HCT116 (cell line): ENCODE measurements at regions not wholly inside any gene's neighbourhood (a gene's known extent, or its start where the extent isn't known, plus 50 kb on each side); places are given as distances from the start of the nearest gene placed in this dataset.

ENCODE experiments used
- ATAC-seq: fragments of 200-7000 bp; cut with Tn5 transposase; 2 replicates; pipeline ENCODE4 v1.9.1; 2020; ENCODE audit warnings: mild to moderate bottlenecking, moderate library complexity
- BruUV-seq: library from RNA; stranded (reverse); fragments of 400-500 nt; replicated peaks from 2 replicates; lab custom pipeline; 2021; lab: Mats Ljungman, UMichigan
- CTCF ChIA-PET: fragments of 300-600 bp; sonication (Branson Sonifier 250); formaldehyde crosslinking; loops from one replicate; lab custom pipeline; 2021; ENCODE audit warnings: antibody characterized with exemption; lab: Charles Lee
- POLR2A ChIA-PET: fragments of 300-600, 350-600 bp; sonication (Branson Sonifier 250); formaldehyde crosslinking; loops from one replicate; lab custom pipeline; 2021; ENCODE audit warnings: antibody characterized with exemption; lab: Charles Lee
- RAD21 ChIA-PET, 2 experiments: fragments of 300-600 bp; sonication (Branson Sonifier 250); formaldehyde crosslinking; loops; one replicate each; lab custom pipeline; 2023; ENCODE audit warnings: low total read pairs in 2 of 2; ENCODE audit not compliant: uncharacterized antibody in 2 of 2, unreplicated experiment in 2 of 2, low non-redundant PET in 1 of 2; lab: Charles Lee
- DNase-seq: peaks from one replicate; pipeline ENCODE4 v3.0.0-alpha.2; 2010; ENCODE audit warnings: low read depth, low spot score
- H2AFZ ChIP-seq: fragments of 200-600 bp; shearing (Covaris generic), sonication (generic); 2 replicates; pipeline ENCODE4 v1.6.1; 2017; ENCODE audit warnings: low read depth, mixed run types, mixed read lengths, antibody characterized with exemption, low read length; ENCODE audit not compliant: poor library complexity, severe bottlenecking
- H3K27ac ChIP-seq: 2 replicates; pipeline ENCODE4 v1.5.1; 2012; ENCODE audit warnings: low read depth, low read length
- H3K27me3 ChIP-seq: fragments of 200-600 bp; sonication (generic); 2 replicates; pipeline ENCODE4 v1.6.1; 2016; ENCODE audit warnings: mixed run types, low read length, mixed read lengths; ENCODE audit not compliant: insufficient read depth
- H3K36me3 ChIP-seq, 2 experiments: fragments of 200-500 bp in 1 of 2; fragments of 200-600 bp in 1 of 2; sonication (Bioruptor generic) in 1 of 2; sonication (generic) in 1 of 2; 2 replicates each; pipeline versions ENCODE4 v1.5.1 to v1.6.1; 2014 to 2016; ENCODE audit warnings: low read length in 2 of 2, inconsistent platforms in 1 of 2, mixed read lengths in 1 of 2, mixed run types in 1 of 2; ENCODE audit not compliant: insufficient read depth in 2 of 2, control insufficient read depth in 1 of 2
- H3K4me1 ChIP-seq, 2 experiments: fragments of 200-600 bp in 1 of 2; sonication (generic) in 1 of 2; 2 replicates each; pipeline versions ENCODE4 v1.5.1 to v1.6.1; 2012 to 2017; ENCODE audit warnings: low read length in 2 of 2, inconsistent platforms in 1 of 2, mild to moderate bottlenecking in 1 of 2, mixed read lengths in 1 of 2, mixed run types in 1 of 2, moderate library complexity in 1 of 2; ENCODE audit not compliant: insufficient read depth in 2 of 2, control insufficient read depth in 1 of 2
- H3K4me2 ChIP-seq: fragments of 200-600 bp; sonication (generic); 2 replicates; pipeline ENCODE4 v1.6.1; 2017; ENCODE audit warnings: mixed run types, low read length, mixed read lengths
- H3K4me3 ChIP-seq, 2 experiments: fragments of 200-600 bp in 1 of 2; sonication (generic) in 1 of 2; replicated peaks in 1 of 2; 2 replicates each; pipeline ENCODE4 v1.5.1; 2011 to 2016; ENCODE audit warnings: low read length in 2 of 2, control low read depth in 1 of 2, low read depth in 1 of 2, mild to moderate bottlenecking in 1 of 2, mixed read lengths in 1 of 2, mixed run types in 1 of 2
- H3K79me2 ChIP-seq: fragments of 200-600 bp; sonication (generic); 2 replicates; pipeline ENCODE4 v1.6.1; 2017; ENCODE audit warnings: mild to moderate bottlenecking, mixed run types, low read length, moderate library complexity, mixed read lengths; ENCODE audit not compliant: insufficient read depth
- H3K9ac ChIP-seq: fragments of 200-600 bp; sonication (generic); 2 replicates; pipeline ENCODE4 v1.6.1; 2016; ENCODE audit warnings: low read length, mixed read lengths
- H3K9me2 ChIP-seq: fragments of 200-600 bp; sonication (generic), shearing (Covaris generic); 2 replicates; pipeline ENCODE4 v1.6.1; 2017; ENCODE audit warnings: mixed run types, mild to moderate bottlenecking, moderate library complexity; ENCODE audit not compliant: insufficient read depth
- H3K9me3 ChIP-seq, 2 experiments: fragments of 200-500 bp in 1 of 2; fragments of 200-600 bp in 1 of 2; sonication (Bioruptor generic) in 1 of 2; sonication (generic) in 1 of 2; 2 replicates each; pipeline ENCODE4 v1.6.1; 2014 to 2017; ENCODE audit warnings: low read length in 2 of 2, mixed read lengths in 2 of 2, inconsistent platforms in 1 of 2, low read depth in 1 of 2, mild to moderate bottlenecking in 1 of 2, mixed run types in 1 of 2, moderate library complexity in 1 of 2; ENCODE audit not compliant: control insufficient read depth in 1 of 2, insufficient read depth in 1 of 2
- H4K20me1 ChIP-seq: fragments of 200-600 bp; sonication (generic), shearing (Covaris generic); 2 replicates; pipeline ENCODE4 v1.6.1; 2017; ENCODE audit warnings: mixed run types, mild to moderate bottlenecking, moderate library complexity; ENCODE audit not compliant: insufficient read depth
- CBX3 ChIP-seq: IDR thresholded peaks from 2 replicates; pipeline ENCODE4 v1.6.1; 2012; ENCODE audit warnings: low read depth
- EGR1 ChIP-seq: IDR thresholded peaks from 2 replicates; pipeline ENCODE4 v1.6.1; 2012; ENCODE audit warnings: low read depth
- EZH2 ChIP-seq: fragments of 200-600 bp; sonication (generic); IDR thresholded peaks from 2 replicates; pipeline ENCODE4 v1.6.1; 2017; ENCODE audit warnings: antibody characterized with exemption, mixed run types
- FOSL1 ChIP-seq: IDR thresholded peaks from 2 replicates; pipeline ENCODE4 v1.6.1; 2012; ENCODE audit warnings: low read depth
- JUND ChIP-seq: IDR thresholded peaks from 2 replicates; pipeline ENCODE4 v1.6.1; 2012
- POLR2A ChIP-seq: IDR thresholded peaks from 2 replicates; pipeline ENCODE4 v1.7.0; 2011; ENCODE audit warnings: borderline replicate concordance; ENCODE audit not compliant: insufficient read depth, insufficient read length; ENCODE audit errors: extremely low read depth
- POLR2AphosphoS5 ChIP-seq: IDR thresholded peaks from 2 replicates; pipeline ENCODE4 v1.6.1; 2011; ENCODE audit warnings: mild to moderate bottlenecking, low read depth, low read length, moderate library complexity
- RAD21 ChIP-seq: IDR thresholded peaks from 2 replicates; pipeline ENCODE4 v1.6.1; 2012; ENCODE audit warnings: low read depth, mild to moderate bottlenecking
- SIN3A ChIP-seq: IDR thresholded peaks from 2 replicates; pipeline ENCODE4 v1.6.1; 2012; ENCODE audit warnings: low read depth
- SRF ChIP-seq: IDR thresholded peaks from 2 replicates; pipeline ENCODE4 v1.6.1; 2012; ENCODE audit warnings: low read depth
- YY1 ChIP-seq: IDR thresholded peaks from 2 replicates; pipeline ENCODE4 v1.6.1; 2011; ENCODE audit warnings: low read length, low read depth, moderate library complexity, mild to moderate bottlenecking; ENCODE audit not compliant: insufficient replicate concordance; ENCODE audit errors: extremely low read depth
- ZFX ChIP-seq: fragments of 450-650 bp; IDR thresholded peaks from 2 replicates; pipeline ENCODE4 v1.6.1; 2017
- ZNF274 ChIP-seq: fragments of 200-500 bp; sonication (Bioruptor generic); IDR thresholded peaks from 2 replicates; pipeline ENCODE4 v1.6.1; 2014; ENCODE audit warnings: mild to moderate bottlenecking, low read depth, low read length, inconsistent platforms
- intact Hi-C: fragments of 100-400 bp; cut with micrococcal nuclease; formaldehyde crosslinking; loops from 2 replicates; pipeline ENCODE4 v1.10.0; 2022
- TF ChIP-seq, protein P1 (sequence below): IDR thresholded peaks from 2 replicates; pipeline ENCODE4 v1.6.1; 2012; ENCODE audit warnings: low read depth
- TF ChIP-seq, protein P2 (sequence below): IDR thresholded peaks from 2 replicates; pipeline ENCODE4 v1.6.1; 2012
- TF ChIP-seq, protein P3 (sequence below): IDR thresholded peaks from 2 replicates; pipeline ENCODE4 v1.6.1; 2012
- TF ChIP-seq, protein P4 (sequence below), 3 experiments: fragments of 200-600 bp in 1 of 3; sonication (generic) in 1 of 3; IDR thresholded peaks in 2 of 3; conservative IDR thresholded peaks in 1 of 3; 2 replicates each; pipeline ENCODE4 v1.5.1; 2012 to 2017; ENCODE audit warnings: low read depth in 2 of 3, low read length in 2 of 3, antibody characterized with exemption in 1 of 3, borderline replicate concordance in 1 of 3, control low read depth in 1 of 3, mild to moderate bottlenecking in 1 of 3, mixed read lengths in 1 of 3, mixed run types in 1 of 3, moderate library complexity in 1 of 3; ENCODE audit not compliant: insufficient read depth in 1 of 3

DNA sequence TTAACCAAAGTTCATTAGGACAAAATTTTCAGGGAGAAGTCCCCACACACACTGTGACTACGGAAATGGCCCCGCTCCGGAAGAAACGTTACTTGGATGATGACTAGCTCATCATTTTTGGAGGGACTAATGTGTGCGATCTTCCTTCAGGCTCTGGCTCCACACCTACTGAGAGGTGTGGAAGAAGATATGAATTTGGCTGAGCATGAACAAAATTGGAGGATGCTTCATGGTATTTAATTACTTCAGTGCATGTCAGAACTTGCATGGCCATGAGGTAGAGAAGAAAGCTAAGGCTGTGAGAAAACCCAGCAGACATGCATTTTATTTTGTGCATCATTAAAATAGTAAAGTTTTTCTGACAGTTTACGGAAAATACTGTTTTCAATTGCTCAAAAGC is 202.1 kb upstream of the TLE4 start (continued):
- TF ChIP-seq, protein P1, sequence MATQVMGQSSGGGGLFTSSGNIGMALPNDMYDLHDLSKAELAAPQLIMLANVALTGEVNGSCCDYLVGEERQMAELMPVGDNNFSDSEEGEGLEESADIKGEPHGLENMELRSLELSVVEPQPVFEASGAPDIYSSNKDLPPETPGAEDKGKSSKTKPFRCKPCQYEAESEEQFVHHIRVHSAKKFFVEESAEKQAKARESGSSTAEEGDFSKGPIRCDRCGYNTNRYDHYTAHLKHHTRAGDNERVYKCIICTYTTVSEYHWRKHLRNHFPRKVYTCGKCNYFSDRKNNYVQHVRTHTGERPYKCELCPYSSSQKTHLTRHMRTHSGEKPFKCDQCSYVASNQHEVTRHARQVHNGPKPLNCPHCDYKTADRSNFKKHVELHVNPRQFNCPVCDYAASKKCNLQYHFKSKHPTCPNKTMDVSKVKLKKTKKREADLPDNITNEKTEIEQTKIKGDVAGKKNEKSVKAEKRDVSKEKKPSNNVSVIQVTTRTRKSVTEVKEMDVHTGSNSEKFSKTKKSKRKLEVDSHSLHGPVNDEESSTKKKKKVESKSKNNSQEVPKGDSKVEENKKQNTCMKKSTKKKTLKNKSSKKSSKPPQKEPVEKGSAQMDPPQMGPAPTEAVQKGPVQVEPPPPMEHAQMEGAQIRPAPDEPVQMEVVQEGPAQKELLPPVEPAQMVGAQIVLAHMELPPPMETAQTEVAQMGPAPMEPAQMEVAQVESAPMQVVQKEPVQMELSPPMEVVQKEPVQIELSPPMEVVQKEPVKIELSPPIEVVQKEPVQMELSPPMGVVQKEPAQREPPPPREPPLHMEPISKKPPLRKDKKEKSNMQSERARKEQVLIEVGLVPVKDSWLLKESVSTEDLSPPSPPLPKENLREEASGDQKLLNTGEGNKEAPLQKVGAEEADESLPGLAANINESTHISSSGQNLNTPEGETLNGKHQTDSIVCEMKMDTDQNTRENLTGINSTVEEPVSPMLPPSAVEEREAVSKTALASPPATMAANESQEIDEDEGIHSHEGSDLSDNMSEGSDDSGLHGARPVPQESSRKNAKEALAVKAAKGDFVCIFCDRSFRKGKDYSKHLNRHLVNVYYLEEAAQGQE: no peak
- TF ChIP-seq JUND: no peak
- no peak for TF ChIP-seq RAD21
- no peak for TF ChIP-seq YY1
- TF ChIP-seq, protein P2, sequence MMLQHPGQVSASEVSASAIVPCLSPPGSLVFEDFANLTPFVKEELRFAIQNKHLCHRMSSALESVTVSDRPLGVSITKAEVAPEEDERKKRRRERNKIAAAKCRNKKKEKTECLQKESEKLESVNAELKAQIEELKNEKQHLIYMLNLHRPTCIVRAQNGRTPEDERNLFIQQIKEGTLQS: no peak
- TF ChIP-seq SIN3A: no peak

DNA sequence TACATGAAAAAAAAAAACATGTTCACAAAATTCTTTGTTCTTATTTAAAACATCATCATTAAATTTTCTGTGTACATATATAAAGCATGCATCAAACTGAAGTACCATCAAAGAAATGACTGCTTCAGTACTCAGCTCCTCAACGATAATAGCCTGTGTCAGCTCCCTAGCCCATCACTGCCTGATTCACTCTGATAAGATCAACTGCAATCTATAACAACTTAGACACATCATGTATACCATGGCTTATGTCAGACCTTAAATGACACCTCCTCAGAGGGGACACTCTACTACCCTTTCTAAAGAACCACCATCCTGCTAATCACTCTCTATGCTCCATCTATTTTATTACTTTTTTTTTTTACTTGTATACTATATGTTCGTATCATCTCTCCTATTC is 200.5 kb upstream of the TLE4 start:
- no peak overlapping the region for H3K4me3 ChIP-seq
- H3K36me3 ChIP-seq: no peaks in the 10 kb centered on the region
- no TSS peak for BruUV-seq
- DNase-seq (no peak), ATAC-seq (no peak)
- H3K9me2 ChIP-seq: no peaks in the 10 kb centered on the region
- no peak overlapping the region for H3K4me2 ChIP-seq
- no peaks in the 10 kb centered on the region for H3K79me2 ChIP-seq
- H4K20me1 ChIP-seq: no peaks in the 10 kb centered on the region
- RAD21 ChIA-PET: no interaction called here
- no peaks in the 10 kb centered on the region for H3K4me1 ChIP-seq
- no peak overlapping the region for H2AFZ ChIP-seq
- H3K27ac ChIP-seq: no peak overlapping the region
- intact Hi-C loops: no loop called here
- no peak overlapping the region for H3K9ac ChIP-seq
- CTCF ChIA-PET: no interaction called here
- H3K27me3 ChIP-seq: no peaks in the 10 kb centered on the region
- POLR2A ChIA-PET: no interaction called here
- H3K9me3 ChIP-seq: no peaks in the 10 kb centered on the region; a peak in 1 of 4 replicates
- TF ChIP-seq, protein P1: no peak
- TF ChIP-seq, protein P3, sequence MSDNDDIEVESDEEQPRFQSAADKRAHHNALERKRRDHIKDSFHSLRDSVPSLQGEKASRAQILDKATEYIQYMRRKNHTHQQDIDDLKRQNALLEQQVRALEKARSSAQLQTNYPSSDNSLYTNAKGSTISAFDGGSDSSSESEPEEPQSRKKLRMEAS: no peak
- TF ChIP-seq FOSL1: no peak
- no peak for TF ChIP-seq SIN3A
- no peak for TF ChIP-seq POLR2A
- TF ChIP-seq RAD21: no peak
- TF ChIP-seq ZNF274: no peak
- no peak for TF ChIP-seq POLR2AphosphoS5
- no peak for TF ChIP-seq EGR1
- no peak for TF ChIP-seq EZH2
- no peak for TF ChIP-seq CBX3
- TF ChIP-seq ZFX: no peak
- TF ChIP-seq, protein P4, sequence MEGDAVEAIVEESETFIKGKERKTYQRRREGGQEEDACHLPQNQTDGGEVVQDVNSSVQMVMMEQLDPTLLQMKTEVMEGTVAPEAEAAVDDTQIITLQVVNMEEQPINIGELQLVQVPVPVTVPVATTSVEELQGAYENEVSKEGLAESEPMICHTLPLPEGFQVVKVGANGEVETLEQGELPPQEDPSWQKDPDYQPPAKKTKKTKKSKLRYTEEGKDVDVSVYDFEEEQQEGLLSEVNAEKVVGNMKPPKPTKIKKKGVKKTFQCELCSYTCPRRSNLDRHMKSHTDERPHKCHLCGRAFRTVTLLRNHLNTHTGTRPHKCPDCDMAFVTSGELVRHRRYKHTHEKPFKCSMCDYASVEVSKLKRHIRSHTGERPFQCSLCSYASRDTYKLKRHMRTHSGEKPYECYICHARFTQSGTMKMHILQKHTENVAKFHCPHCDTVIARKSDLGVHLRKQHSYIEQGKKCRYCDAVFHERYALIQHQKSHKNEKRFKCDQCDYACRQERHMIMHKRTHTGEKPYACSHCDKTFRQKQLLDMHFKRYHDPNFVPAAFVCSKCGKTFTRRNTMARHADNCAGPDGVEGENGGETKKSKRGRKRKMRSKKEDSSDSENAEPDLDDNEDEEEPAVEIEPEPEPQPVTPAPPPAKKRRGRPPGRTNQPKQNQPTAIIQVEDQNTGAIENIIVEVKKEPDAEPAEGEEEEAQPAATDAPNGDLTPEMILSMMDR (IDR thresholded peaks at IDR 0.05 in 2 of 3, conservative IDR thresholded peaks at IDR 0.05 in 1 of 3; ENCODE audit: borderline replicate concordance in 1 of 3, insufficient read depth in 1 of 3, low read depth in 2 of 3, low read length in 2 of 3): no peak
- TF ChIP-seq SRF: no peak
- TF ChIP-seq JUND: no peak
